HUES64 (cell line): ENCODE measurements at regions not wholly inside any gene's neighbourhood (a gene's known extent, or its start where the extent isn't known, plus 50 kb on each side); places are given as distances from the start of the nearest gene placed in this dataset.
"Not testable (repeated sequence)": the region's sequence is repeated elsewhere in the genome, so short reads cannot be mapped to it uniquely, and the experiment has no call there.

Experiments used
- H3K27ac ChIP-seq: 2 replicates; pipeline ENCODE4 v1.7.0; 2013; ENCODE audit warnings: low read depth, low read length, inconsistent platforms
- H3K27me3 ChIP-seq: 2 replicates; pipeline ENCODE4 v1.6.1; 2013; ENCODE audit warnings: mild to moderate bottlenecking, low read length; ENCODE audit not compliant: insufficient read depth
- H3K36me3 ChIP-seq: 2 replicates; pipeline ENCODE4 v1.6.1; 2013; ENCODE audit warnings: mild to moderate bottlenecking, low read length; ENCODE audit not compliant: insufficient read depth
- H3K4me1 ChIP-seq: 2 replicates; pipeline ENCODE4 v1.6.1; 2013; ENCODE audit warnings: mild to moderate bottlenecking, low read length, moderate library complexity; ENCODE audit not compliant: insufficient read depth
- H3K4me3 ChIP-seq: 2 replicates; pipeline ENCODE4 v1.5.1; 2013; ENCODE audit warnings: mild to moderate bottlenecking, low read length, moderate library complexity
- H3K9ac ChIP-seq: 2 replicates; pipeline ENCODE4 v1.6.1; 2013; ENCODE audit warnings: mild to moderate bottlenecking, low read depth, low read length
- H3K9me3 ChIP-seq: 2 replicates; pipeline ENCODE4 v1.6.1; 2013; ENCODE audit warnings: low read depth, low read length; ENCODE audit not compliant: insufficient read depth
- WGBS: fragments of 150-250, 120-280 bp; methylation state at CpG from one replicate; pipeline ENCODE4 v1.1.7; 2013; ENCODE audit warnings: missing lambda C conversion rate; 5-methylcytosine and 5-hydroxymethylcytosine counted together

GRCh38 chr5:99061299-99061698 lies 132.5 kb upstream of the CHD1 start:
- Histone ChIP-seq H3K27ac (no peak overlapping the region), H3K9ac (no peak overlapping the region), H3K9me3 (no peaks in the 10 kb centered on the region), H3K4me3 (no peak overlapping the region), H3K27me3 (no peaks in the 10 kb centered on the region), H3K4me1 (no peaks in the 10 kb centered on the region), H3K36me3 (no peaks in the 10 kb centered on the region)
- 73% methylated on average over 2 of the region's 2 CpGs for WGBS

GRCh38 chr5:99060306-99061261 lies 131.8 kb upstream of the CHD1 start:
- H3K9ac ChIP-seq, result no peak overlapping the region
- no peak overlapping the region for H3K4me3 ChIP-seq
- H3K9me3 ChIP-seq, result no peaks in the 10 kb centered on the region
- no peaks in the 10 kb centered on the region for H3K36me3 ChIP-seq
- H3K4me1 ChIP-seq, result no peaks in the 10 kb centered on the region
- H3K27me3 ChIP-seq, result no peaks in the 10 kb centered on the region
- WGBS, result 45% methylated on average over 12 of the region's 13 CpGs
- H3K27ac ChIP-seq, result no peak overlapping the region

GRCh38 chr5:99059685-99060084 lies 130.9 kb upstream of the CHD1 start:
- Histone ChIP-seq H3K36me3 (no peaks in the 10 kb centered on the region), H3K4me3 (no peak overlapping the region), H3K27ac (no peak overlapping the region), H3K9me3 (no peaks in the 10 kb centered on the region), H3K27me3 (no peaks in the 10 kb centered on the region), H3K9ac (no peak overlapping the region), H3K4me1 (no peaks in the 10 kb centered on the region)

- no peak overlapping the region for H3K4me3 ChIP-seq
- no peaks in the 10 kb centered on the region for H3K36me3 ChIP-seq
- H3K9me3 ChIP-seq, result no peaks in the 10 kb centered on the region
- H3K4me1 ChIP-seq, result no peaks in the 10 kb centered on the region
- H3K27ac ChIP-seq, result no peak overlapping the region
- H3K27me3 ChIP-seq, result no peaks in the 10 kb centered on the region
- WGBS, result 91% methylated on average over 2 of the region's 2 CpGs
- H3K9ac ChIP-seq, result no peak overlapping the region
Measured at GRCh38 chr5:99058466-99058865, 129.7 kb upstream of the CHD1 start.

GRCh38 chr5:99054972-99055371 lies 126.2 kb upstream of the CHD1 start:
- H3K27ac ChIP-seq, result no peak overlapping the region
- H3K4me3 ChIP-seq, result no peak overlapping the region
- no peak overlapping the region for H3K9ac ChIP-seq
- H3K4me1 ChIP-seq, result no peaks in the 10 kb centered on the region
- no peaks in the 10 kb centered on the region for H3K36me3 ChIP-seq
- WGBS, result 87% methylated on average over 1 of the region's 1 CpG
- H3K9me3 ChIP-seq, result no peaks in the 10 kb centered on the region
- no peaks in the 10 kb centered on the region for H3K27me3 ChIP-seq

- H3K4me1 ChIP-seq, result no peaks in the 10 kb centered on the region
- H3K9ac ChIP-seq, result no peak overlapping the region
- WGBS, result 82% methylated on average over 4 of the region's 4 CpGs
- no peaks in the 10 kb centered on the region for H3K36me3 ChIP-seq
- no peaks in the 10 kb centered on the region for H3K9me3 ChIP-seq
- no peak overlapping the region for H3K27ac ChIP-seq
- no peak overlapping the region for H3K4me3 ChIP-seq
- H3K27me3 ChIP-seq, result no peaks in the 10 kb centered on the region
Measured at GRCh38 chr5:99045871-99046270, 117.1 kb upstream of the CHD1 start.

GRCh38 chr5:99043257-99043656 lies 114.5 kb upstream of the CHD1 start:
- H3K4me3 ChIP-seq, H3K27me3 ChIP-seq, H3K4me1 ChIP-seq, H3K9me3 ChIP-seq, H3K36me3 ChIP-seq, H3K27ac ChIP-seq, H3K9ac ChIP-seq: not testable (repeated sequence)
- 72% methylated on average over 6 of the region's 6 CpGs for WGBS

GRCh38 chr5:99037668-99038067 lies 108.9 kb upstream of the CHD1 start:
- Histone ChIP-seq H3K27me3 (no peaks in the 10 kb centered on the region), H3K4me1 (no peaks in the 10 kb centered on the region), H3K36me3 (no peaks in the 10 kb centered on the region), H3K9me3 (no peaks in the 10 kb centered on the region), H3K4me3 (no peak overlapping the region), H3K27ac (no peak overlapping the region), H3K9ac (no peak overlapping the region)
- 72% methylated on average over 8 of the region's 8 CpGs for WGBS

GRCh38 chr5:99035942-99036341 lies 107.1 kb upstream of the CHD1 start:
- Histone ChIP-seq H3K27ac (no peak overlapping the region), H3K4me3 (no peak overlapping the region), H3K27me3 (no peaks in the 10 kb centered on the region), H3K9me3 (no peaks in the 10 kb centered on the region), H3K36me3 (no peaks in the 10 kb centered on the region), H3K9ac (no peak overlapping the region), H3K4me1 (no peaks in the 10 kb centered on the region)
- no CpG with 5 or more reads among the region's 1 CpG for WGBS

- no peak overlapping the region for H3K27ac ChIP-seq
- H3K36me3 ChIP-seq, result no peaks in the 10 kb centered on the region
- H3K4me3 ChIP-seq, result no peak overlapping the region
- no peak overlapping the region for H3K9ac ChIP-seq
- H3K4me1 ChIP-seq, result no peaks in the 10 kb centered on the region
- H3K27me3 ChIP-seq, result no peaks in the 10 kb centered on the region
- H3K9me3 ChIP-seq, result no peaks in the 10 kb centered on the region
- WGBS, result 61% methylated on average over 1 of the region's 1 CpG
Measured at GRCh38 chr5:99034336-99034735, 105.5 kb upstream of the CHD1 start.

- H3K36me3 ChIP-seq, result no peaks in the 10 kb centered on the region
- 83% methylated on average over 4 of the region's 5 CpGs for WGBS
- no peak overlapping the region for H3K9ac ChIP-seq
- no peaks in the 10 kb centered on the region for H3K9me3 ChIP-seq
- H3K27me3 ChIP-seq, result no peaks in the 10 kb centered on the region
- H3K27ac ChIP-seq, result no peak overlapping the region
- H3K4me1 ChIP-seq, result no peaks in the 10 kb centered on the region
- H3K4me3 ChIP-seq, result no peak overlapping the region
Measured at GRCh38 chr5:99033014-99033900, 104.5 kb upstream of the CHD1 start.
